ENCODE measurements at regions not wholly inside any gene's neighbourhood (a gene's known extent, or its start where the extent isn't known, plus 50 kb on each side); places are given as distances from the start of the nearest gene placed in this dataset.

DNA sequence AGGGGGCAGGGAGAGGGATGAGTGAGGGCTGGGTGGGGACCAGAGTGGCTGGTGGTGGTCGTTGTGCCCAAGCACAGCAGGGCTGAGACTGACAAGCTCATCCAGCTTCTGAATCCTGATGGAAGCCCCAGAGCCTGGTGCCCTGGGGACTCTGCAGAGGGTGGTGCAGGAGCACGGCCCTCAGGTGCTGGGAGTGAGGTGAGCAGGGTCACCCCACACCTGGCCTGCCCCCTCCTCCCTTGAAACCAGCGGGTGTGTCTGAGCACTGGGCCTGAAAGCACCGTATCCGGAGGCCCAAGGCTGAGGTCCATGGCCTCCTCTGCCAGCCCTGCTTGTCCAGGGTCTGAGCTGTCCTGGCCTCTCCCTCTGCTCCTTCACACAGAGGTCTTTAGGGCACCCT, 218.2 kb downstream of the ZNF248 start:
- Histone ChIP-seq H3K9me2 (ENCODE audit: insufficient read depth) (no peaks in the 10 kb centered on the region), H3K79me2 (replicated peaks; ENCODE audit: insufficient read depth) (no peaks in the 10 kb centered on the region), H3K36me3 (ENCODE audit: insufficient read depth) (no peaks in the 10 kb centered on the region), H3K4me3 (no peak overlapping the region), H3K4me2 (no peak overlapping the region), H4K20me1 (replicated peaks; ENCODE audit: insufficient read depth) (no peaks in the 10 kb centered on the region), H3F3A (replicated peaks; ENCODE audit: low read depth) (no peaks in the 10 kb centered on the region), H3K27ac (ENCODE audit: low read depth) (no peak overlapping the region), H3K4me1 (ENCODE audit: insufficient read depth) (no peaks in the 10 kb centered on the region), H3K27me3 (ENCODE audit: insufficient read depth) (no peaks in the 10 kb centered on the region), H2AFZ (no peak overlapping the region)
- TF ChIP-seq ZNF331 (CRISPR knock-in tag; IDR thresholded peaks at IDR 0.05; ENCODE audit: low read depth): no peak
- no peak for TF ChIP-seq STAT1 (IDR thresholded peaks at IDR 0.05; ENCODE audit: unreplicated experiment)
- no peak for TF ChIP-seq EZH2phosphoT487 (IDR thresholded peaks at IDR 0.05; ENCODE audit: unreplicated experiment)
- no peaks in the 10 kb centered on the region for H3K4me1 Mint-ChIP-seq
- ATAC-seq: no peak
- peaks cover 94% of the 10 kb centered on the region for H3K9me3 Mint-ChIP-seq
- H3K4me3 Mint-ChIP-seq: no peak overlapping the region
- DNase-seq (ENCODE audit: low spot score): no peak
- peaks cover 9% of the 10 kb centered on the region for H3K27me3 Mint-ChIP-seq (ENCODE audit: insufficient read depth, low read depth, poor library complexity)
- peaks cover 60% of the 10 kb centered on the region for H3K36me3 Mint-ChIP-seq (ENCODE audit: low read depth)
- H3K27ac Mint-ChIP-seq: no peak overlapping the region

GRCh38 chr10:37638569-37638968, 218.8 kb downstream of the ZNF248 start:
- Histone ChIP-seq H3K36me3 (ENCODE audit: insufficient read depth) (no peaks in the 10 kb centered on the region), H3K9me2 (ENCODE audit: insufficient read depth) (no peaks in the 10 kb centered on the region), H3K27me3 (ENCODE audit: insufficient read depth) (no peaks in the 10 kb centered on the region), H3K27ac (ENCODE audit: low read depth) (no peak overlapping the region), H3K4me2 (no peak overlapping the region), H4K20me1 (replicated peaks; ENCODE audit: insufficient read depth) (no peaks in the 10 kb centered on the region), H3K4me3 (no peak overlapping the region), H2AFZ (no peak overlapping the region), H3F3A (replicated peaks; ENCODE audit: low read depth) (no peaks in the 10 kb centered on the region), H3K4me1 (ENCODE audit: insufficient read depth) (no peaks in the 10 kb centered on the region), H3K79me2 (replicated peaks; ENCODE audit: insufficient read depth) (no peaks in the 10 kb centered on the region)
- no peak overlapping the region for H3K27ac Mint-ChIP-seq
- H3K36me3 Mint-ChIP-seq (ENCODE audit: low read depth): peaks cover 58% of the 10 kb centered on the region
- ATAC-seq (no peak), DNase-seq (ENCODE audit: low spot score) (no peak)
- H3K4me1 Mint-ChIP-seq: no peaks in the 10 kb centered on the region
- peaks cover 94% of the 10 kb centered on the region for H3K9me3 Mint-ChIP-seq
- H3K27me3 Mint-ChIP-seq (ENCODE audit: insufficient read depth, low read depth, poor library complexity): peaks cover 9% of the 10 kb centered on the region
- H3K4me3 Mint-ChIP-seq: no peak overlapping the region
- TF ChIP-seq EZH2phosphoT487 (IDR thresholded peaks at IDR 0.05; ENCODE audit: unreplicated experiment) (no peak), CREB1 (CRISPR knock-in tag; IDR thresholded peaks at IDR 0.05; ENCODE audit: low read depth) (no peak), ZNF331 (CRISPR knock-in tag; IDR thresholded peaks at IDR 0.05; ENCODE audit: low read depth) (no peak), POLR2AphosphoS5 (IDR thresholded peaks at IDR 0.05; ENCODE audit: low read depth) (no peak), ZNF114 (CRISPR knock-in tag; IDR thresholded peaks at IDR 0.05) (no peak)
- TF ChIP-seq, protein P1, sequence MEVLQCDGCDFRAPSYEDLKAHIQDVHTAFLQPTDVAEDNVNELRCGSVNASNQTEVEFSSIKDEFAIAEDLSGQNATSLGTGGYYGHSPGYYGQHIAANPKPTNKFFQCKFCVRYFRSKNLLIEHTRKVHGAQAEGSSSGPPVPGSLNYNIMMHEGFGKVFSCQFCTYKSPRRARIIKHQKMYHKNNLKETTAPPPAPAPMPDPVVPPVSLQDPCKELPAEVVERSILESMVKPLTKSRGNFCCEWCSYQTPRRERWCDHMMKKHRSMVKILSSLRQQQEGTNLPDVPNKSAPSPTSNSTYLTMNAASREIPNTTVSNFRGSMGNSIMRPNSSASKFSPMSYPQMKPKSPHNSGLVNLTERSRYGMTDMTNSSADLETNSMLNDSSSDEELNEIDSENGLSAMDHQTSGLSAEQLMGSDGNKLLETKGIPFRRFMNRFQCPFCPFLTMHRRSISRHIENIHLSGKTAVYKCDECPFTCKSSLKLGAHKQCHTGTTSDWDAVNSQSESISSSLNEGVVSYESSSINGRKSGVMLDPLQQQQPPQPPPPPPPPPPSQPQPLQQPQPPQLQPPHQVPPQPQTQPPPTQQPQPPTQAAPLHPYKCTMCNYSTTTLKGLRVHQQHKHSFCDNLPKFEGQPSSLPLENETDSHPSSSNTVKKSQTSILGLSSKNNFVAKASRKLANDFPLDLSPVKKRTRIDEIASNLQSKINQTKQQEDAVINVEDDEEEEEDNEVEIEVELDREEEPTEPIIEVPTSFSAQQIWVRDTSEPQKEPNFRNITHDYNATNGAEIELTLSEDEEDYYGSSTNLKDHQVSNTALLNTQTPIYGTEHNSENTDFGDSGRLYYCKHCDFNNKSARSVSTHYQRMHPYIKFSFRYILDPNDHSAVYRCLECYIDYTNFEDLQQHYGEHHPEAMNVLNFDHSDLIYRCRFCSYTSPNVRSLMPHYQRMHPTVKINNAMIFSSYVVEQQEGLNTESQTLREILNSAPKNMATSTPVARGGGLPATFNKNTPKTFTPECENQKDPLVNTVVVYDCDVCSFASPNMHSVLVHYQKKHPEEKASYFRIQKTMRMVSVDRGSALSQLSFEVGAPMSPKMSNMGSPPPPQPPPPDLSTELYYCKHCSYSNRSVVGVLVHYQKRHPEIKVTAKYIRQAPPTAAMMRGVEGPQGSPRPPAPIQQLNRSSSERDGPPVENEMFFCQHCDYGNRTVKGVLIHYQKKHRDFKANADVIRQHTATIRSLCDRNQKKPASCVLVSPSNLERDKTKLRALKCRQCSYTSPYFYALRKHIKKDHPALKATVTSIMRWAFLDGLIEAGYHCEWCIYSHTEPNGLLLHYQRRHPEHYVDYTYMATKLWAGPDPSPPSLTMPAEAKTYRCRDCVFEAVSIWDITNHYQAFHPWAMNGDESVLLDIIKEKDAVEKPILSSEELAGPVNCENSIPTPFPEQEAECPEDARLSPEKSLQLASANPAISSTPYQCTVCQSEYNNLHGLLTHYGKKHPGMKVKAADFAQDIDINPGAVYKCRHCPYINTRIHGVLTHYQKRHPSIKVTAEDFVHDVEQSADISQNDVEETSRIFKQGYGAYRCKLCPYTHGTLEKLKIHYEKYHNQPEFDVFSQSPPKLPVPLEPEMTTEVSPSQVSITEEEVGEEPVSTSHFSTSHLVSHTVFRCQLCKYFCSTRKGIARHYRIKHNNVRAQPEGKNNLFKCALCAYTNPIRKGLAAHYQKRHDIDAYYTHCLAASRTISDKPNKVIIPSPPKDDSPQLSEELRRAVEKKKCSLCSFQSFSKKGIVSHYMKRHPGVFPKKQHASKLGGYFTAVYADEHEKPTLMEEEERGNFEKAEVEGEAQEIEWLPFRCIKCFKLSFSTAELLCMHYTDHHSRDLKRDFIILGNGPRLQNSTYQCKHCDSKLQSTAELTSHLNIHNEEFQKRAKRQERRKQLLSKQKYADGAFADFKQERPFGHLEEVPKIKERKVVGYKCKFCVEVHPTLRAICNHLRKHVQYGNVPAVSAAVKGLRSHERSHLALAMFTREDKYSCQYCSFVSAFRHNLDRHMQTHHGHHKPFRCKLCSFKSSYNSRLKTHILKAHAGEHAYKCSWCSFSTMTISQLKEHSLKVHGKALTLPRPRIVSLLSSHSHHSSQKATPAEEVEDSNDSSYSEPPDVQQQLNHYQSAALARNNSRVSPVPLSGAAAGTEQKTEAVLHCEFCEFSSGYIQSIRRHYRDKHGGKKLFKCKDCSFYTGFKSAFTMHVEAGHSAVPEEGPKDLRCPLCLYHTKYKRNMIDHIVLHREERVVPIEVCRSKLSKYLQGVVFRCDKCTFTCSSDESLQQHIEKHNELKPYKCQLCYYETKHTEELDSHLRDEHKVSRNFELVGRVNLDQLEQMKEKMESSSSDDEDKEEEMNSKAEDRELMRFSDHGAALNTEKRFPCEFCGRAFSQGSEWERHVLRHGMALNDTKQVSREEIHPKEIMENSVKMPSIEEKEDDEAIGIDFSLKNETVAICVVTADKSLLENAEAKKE (CRISPR knock-in tag; IDR thresholded peaks at IDR 0.05): no peak
- TF ChIP-seq, protein P2, sequence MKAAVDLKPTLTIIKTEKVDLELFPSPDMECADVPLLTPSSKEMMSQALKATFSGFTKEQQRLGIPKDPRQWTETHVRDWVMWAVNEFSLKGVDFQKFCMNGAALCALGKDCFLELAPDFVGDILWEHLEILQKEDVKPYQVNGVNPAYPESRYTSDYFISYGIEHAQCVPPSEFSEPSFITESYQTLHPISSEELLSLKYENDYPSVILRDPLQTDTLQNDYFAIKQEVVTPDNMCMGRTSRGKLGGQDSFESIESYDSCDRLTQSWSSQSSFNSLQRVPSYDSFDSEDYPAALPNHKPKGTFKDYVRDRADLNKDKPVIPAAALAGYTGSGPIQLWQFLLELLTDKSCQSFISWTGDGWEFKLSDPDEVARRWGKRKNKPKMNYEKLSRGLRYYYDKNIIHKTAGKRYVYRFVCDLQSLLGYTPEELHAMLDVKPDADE (IDR thresholded peaks at IDR 0.05): no peak
- TF ChIP-seq, protein P3, sequence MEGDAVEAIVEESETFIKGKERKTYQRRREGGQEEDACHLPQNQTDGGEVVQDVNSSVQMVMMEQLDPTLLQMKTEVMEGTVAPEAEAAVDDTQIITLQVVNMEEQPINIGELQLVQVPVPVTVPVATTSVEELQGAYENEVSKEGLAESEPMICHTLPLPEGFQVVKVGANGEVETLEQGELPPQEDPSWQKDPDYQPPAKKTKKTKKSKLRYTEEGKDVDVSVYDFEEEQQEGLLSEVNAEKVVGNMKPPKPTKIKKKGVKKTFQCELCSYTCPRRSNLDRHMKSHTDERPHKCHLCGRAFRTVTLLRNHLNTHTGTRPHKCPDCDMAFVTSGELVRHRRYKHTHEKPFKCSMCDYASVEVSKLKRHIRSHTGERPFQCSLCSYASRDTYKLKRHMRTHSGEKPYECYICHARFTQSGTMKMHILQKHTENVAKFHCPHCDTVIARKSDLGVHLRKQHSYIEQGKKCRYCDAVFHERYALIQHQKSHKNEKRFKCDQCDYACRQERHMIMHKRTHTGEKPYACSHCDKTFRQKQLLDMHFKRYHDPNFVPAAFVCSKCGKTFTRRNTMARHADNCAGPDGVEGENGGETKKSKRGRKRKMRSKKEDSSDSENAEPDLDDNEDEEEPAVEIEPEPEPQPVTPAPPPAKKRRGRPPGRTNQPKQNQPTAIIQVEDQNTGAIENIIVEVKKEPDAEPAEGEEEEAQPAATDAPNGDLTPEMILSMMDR (conservative IDR thresholded peaks at IDR 0.05; ENCODE audit: low read depth in 2 of 2): no peak
- TF ChIP-seq, protein P4, sequence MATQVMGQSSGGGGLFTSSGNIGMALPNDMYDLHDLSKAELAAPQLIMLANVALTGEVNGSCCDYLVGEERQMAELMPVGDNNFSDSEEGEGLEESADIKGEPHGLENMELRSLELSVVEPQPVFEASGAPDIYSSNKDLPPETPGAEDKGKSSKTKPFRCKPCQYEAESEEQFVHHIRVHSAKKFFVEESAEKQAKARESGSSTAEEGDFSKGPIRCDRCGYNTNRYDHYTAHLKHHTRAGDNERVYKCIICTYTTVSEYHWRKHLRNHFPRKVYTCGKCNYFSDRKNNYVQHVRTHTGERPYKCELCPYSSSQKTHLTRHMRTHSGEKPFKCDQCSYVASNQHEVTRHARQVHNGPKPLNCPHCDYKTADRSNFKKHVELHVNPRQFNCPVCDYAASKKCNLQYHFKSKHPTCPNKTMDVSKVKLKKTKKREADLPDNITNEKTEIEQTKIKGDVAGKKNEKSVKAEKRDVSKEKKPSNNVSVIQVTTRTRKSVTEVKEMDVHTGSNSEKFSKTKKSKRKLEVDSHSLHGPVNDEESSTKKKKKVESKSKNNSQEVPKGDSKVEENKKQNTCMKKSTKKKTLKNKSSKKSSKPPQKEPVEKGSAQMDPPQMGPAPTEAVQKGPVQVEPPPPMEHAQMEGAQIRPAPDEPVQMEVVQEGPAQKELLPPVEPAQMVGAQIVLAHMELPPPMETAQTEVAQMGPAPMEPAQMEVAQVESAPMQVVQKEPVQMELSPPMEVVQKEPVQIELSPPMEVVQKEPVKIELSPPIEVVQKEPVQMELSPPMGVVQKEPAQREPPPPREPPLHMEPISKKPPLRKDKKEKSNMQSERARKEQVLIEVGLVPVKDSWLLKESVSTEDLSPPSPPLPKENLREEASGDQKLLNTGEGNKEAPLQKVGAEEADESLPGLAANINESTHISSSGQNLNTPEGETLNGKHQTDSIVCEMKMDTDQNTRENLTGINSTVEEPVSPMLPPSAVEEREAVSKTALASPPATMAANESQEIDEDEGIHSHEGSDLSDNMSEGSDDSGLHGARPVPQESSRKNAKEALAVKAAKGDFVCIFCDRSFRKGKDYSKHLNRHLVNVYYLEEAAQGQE (IDR thresholded peaks at IDR 0.05; ENCODE audit: unreplicated experiment): no peak
